Liver (tissue), 7 donors: ENCODE measurements at regions not wholly inside any gene's neighbourhood (a gene's known extent, or its start where the extent isn't known, plus 50 kb on each side); places are given as distances from the start of the nearest gene placed in this dataset.

Experiments
- DNase-seq: peaks from one replicate; pipeline ENCODE4 v3.0.0-alpha.2; 2017; ENCODE audit warnings: low spot score
- H3K27ac ChIP-seq, 2 donors: one replicate each; pipeline ENCODE4 v1.7.0; 2013; ENCODE audit warnings: inconsistent platforms in 2 of 2, low read length in 2 of 2, control low read depth in 1 of 2, low read depth in 1 of 2, mild to moderate bottlenecking in 1 of 2
- H3K27me3 ChIP-seq, 4 donors: one replicate each; pipeline versions ENCODE4 v1.6.1 to v1.7.0; 2013; ENCODE audit warnings: low read length in 3 of 4, inconsistent platforms in 1 of 4, mild to moderate bottlenecking in 1 of 4, moderate library complexity in 1 of 4; ENCODE audit not compliant: control insufficient read depth in 4 of 4, insufficient read depth in 4 of 4
- H3K36me3 ChIP-seq, 4 donors: one replicate each; pipeline versions ENCODE4 v1.6.1 to v1.7.0; 2013; ENCODE audit warnings: low read length in 3 of 4, mild to moderate bottlenecking in 3 of 4, low read depth in 1 of 4, moderate library complexity in 1 of 4; ENCODE audit not compliant: control insufficient read depth in 4 of 4, insufficient read depth in 3 of 4
- H3K4me1 ChIP-seq, 4 donors: one replicate each; pipeline versions ENCODE4 v1.6.1 to v1.7.0; 2013; ENCODE audit warnings: low read length in 3 of 4, mild to moderate bottlenecking in 3 of 4, moderate library complexity in 1 of 4; ENCODE audit not compliant: control insufficient read depth in 4 of 4, insufficient read depth in 4 of 4
- H3K4me3 ChIP-seq, 3 donors: one replicate each; pipeline versions ENCODE4 v1.6.1 to v1.7.0; 2013; ENCODE audit warnings: low read length in 3 of 3, control low read depth in 1 of 3, low read depth in 1 of 3, mild to moderate bottlenecking in 1 of 3
- H3K9ac ChIP-seq, 2 donors: one replicate each; pipeline ENCODE4 v1.7.0; 2013; ENCODE audit warnings: low read length in 2 of 2, mild to moderate bottlenecking in 2 of 2, moderate library complexity in 2 of 2, control low read depth in 1 of 2, low read depth in 1 of 2
- H3K9me3 ChIP-seq, 4 donors: one replicate each; pipeline versions ENCODE4 v1.6.1 to v1.7.0; 2013; ENCODE audit warnings: low read length in 3 of 4; ENCODE audit not compliant: control insufficient read depth in 4 of 4
- FOXA1 ChIP-seq: IDR thresholded peaks from 2 replicates; pipeline ENCODE4 v1.6.1; 2016; ENCODE audit warnings: antibody characterized with exemption
- FOXA2 ChIP-seq: IDR thresholded peaks from 2 replicates; pipeline ENCODE4 v1.6.1; 2016; ENCODE audit warnings: antibody characterized with exemption
- GABPA ChIP-seq, 2 donors: IDR thresholded peaks in 1 of 2; conservative IDR thresholded peaks in 1 of 2; 2 replicates each; pipeline ENCODE4 v1.6.1; 2016; ENCODE audit warnings: antibody characterized with exemption in 2 of 2, mild to moderate bottlenecking in 1 of 2, moderate library complexity in 1 of 2
- JUND ChIP-seq, 2 donors: IDR thresholded peaks; 2 replicates each; pipeline ENCODE4 v1.6.1; 2016; ENCODE audit warnings: antibody characterized with exemption in 2 of 2
- RAD21 ChIP-seq, 2 donors: IDR thresholded peaks; 2 replicates each; pipeline ENCODE4 v1.6.1; 2016; ENCODE audit warnings: antibody characterized with exemption in 2 of 2, mild to moderate bottlenecking in 2 of 2
- RXRA ChIP-seq, 2 donors: IDR thresholded peaks; 2 replicates each; pipeline ENCODE4 v1.6.1; 2017 to 2018; ENCODE audit warnings: antibody characterized with exemption in 2 of 2, mild to moderate bottlenecking in 1 of 2
- SP1 ChIP-seq: IDR thresholded peaks from 2 replicates; pipeline ENCODE4 v1.6.1; 2018; ENCODE audit warnings: antibody characterized with exemption, mild to moderate bottlenecking
- TAF1 ChIP-seq: conservative IDR thresholded peaks from 2 replicates; pipeline ENCODE4 v1.6.1; 2016; ENCODE audit warnings: antibody characterized with exemption, mild to moderate bottlenecking
- YY1 ChIP-seq: IDR thresholded peaks from 2 replicates; pipeline ENCODE4 v1.6.1; 2016; ENCODE audit warnings: antibody characterized with exemption, mild to moderate bottlenecking
- WGBS: extraction: QIAGEN DNeasy Blood & Tissue Kit; methylation state at CpG from one replicate; pipeline ENCODE4 v1.1.7; 2013; 5-methylcytosine and 5-hydroxymethylcytosine counted together
- TF ChIP-seq, protein P1 (sequence below): IDR thresholded peaks from 2 replicates; pipeline ENCODE4 v1.6.1; 2016; ENCODE audit warnings: antibody characterized with exemption
- TF ChIP-seq, protein P2 (sequence below): IDR thresholded peaks from 2 replicates; pipeline ENCODE4 v1.6.1; 2016; ENCODE audit warnings: antibody characterized with exemption
- TF ChIP-seq, protein P3 (sequence below): IDR thresholded peaks from 2 replicates; pipeline ENCODE4 v1.6.1; 2016; ENCODE audit warnings: antibody characterized with exemption
- TF ChIP-seq, protein P4 (sequence below): IDR thresholded peaks from 2 replicates; pipeline ENCODE4 v1.6.1; 2016; ENCODE audit warnings: antibody characterized with exemption, mild to moderate bottlenecking
- donor health status: healthy.
- donor health status: healthy.
- donor health status: healthy.
- donor health status: healthy.

DNA sequence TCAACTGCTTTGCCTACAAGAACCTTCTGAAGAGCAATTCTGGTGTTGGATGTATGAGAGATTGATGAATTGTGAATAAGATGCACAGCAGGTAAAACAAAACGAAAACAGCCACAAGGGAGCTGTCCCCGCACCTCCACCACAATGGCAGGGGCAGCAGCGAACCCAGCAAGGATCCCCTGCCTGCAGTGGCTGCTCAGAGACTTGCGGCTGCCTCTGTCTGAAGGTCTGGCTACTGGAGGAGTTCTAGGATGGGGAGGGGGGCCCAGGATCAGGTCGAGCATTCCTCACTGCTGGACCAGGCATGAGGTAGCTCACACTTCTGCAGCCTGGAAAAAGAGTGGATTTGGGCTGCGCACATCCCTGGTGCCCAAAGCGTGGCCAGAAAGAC lies 523.5 kb downstream of the CDH26 start:
- no peak overlapping the region for H3K27ac ChIP-seq
- H3K27me3 ChIP-seq, result peaks cover 0 to 5% (median under 1%) of the 10 kb centered on the region in 4 donors
- no peaks in the 10 kb centered on the region for H3K4me1 ChIP-seq
- WGBS, result 52% methylated on average over 7 of the region's 7 CpGs
- DNase-seq, result no peak
- no peak for TF ChIP-seq FOXA2
- no peak for TF ChIP-seq RXRA (IDR thresholded peaks at IDR 0.05)
- TF ChIP-seq FOXA1, result no peak
- TF ChIP-seq, protein P1, sequence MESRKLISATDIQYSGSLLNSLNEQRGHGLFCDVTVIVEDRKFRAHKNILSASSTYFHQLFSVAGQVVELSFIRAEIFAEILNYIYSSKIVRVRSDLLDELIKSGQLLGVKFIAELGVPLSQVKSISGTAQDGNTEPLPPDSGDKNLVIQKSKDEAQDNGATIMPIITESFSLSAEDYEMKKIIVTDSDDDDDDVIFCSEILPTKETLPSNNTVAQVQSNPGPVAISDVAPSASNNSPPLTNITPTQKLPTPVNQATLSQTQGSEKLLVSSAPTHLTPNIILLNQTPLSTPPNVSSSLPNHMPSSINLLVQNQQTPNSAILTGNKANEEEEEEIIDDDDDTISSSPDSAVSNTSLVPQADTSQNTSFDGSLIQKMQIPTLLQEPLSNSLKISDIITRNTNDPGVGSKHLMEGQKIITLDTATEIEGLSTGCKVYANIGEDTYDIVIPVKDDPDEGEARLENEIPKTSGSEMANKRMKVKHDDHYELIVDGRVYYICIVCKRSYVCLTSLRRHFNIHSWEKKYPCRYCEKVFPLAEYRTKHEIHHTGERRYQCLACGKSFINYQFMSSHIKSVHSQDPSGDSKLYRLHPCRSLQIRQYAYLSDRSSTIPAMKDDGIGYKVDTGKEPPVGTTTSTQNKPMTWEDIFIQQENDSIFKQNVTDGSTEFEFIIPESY, result no peak
- TF ChIP-seq, protein P2, sequence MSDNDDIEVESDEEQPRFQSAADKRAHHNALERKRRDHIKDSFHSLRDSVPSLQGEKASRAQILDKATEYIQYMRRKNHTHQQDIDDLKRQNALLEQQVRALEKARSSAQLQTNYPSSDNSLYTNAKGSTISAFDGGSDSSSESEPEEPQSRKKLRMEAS, result no peak
- TF ChIP-seq YY1, result no peak
- TF ChIP-seq, protein P3, sequence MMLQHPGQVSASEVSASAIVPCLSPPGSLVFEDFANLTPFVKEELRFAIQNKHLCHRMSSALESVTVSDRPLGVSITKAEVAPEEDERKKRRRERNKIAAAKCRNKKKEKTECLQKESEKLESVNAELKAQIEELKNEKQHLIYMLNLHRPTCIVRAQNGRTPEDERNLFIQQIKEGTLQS, result no peak
- H3K4me3 ChIP-seq, result no peak overlapping the region
- H3K36me3 ChIP-seq, result no peaks in the 10 kb centered on the region
- no peak overlapping the region for H3K9ac ChIP-seq
- no peaks in the 10 kb centered on the region for H3K9me3 ChIP-seq

DNA sequence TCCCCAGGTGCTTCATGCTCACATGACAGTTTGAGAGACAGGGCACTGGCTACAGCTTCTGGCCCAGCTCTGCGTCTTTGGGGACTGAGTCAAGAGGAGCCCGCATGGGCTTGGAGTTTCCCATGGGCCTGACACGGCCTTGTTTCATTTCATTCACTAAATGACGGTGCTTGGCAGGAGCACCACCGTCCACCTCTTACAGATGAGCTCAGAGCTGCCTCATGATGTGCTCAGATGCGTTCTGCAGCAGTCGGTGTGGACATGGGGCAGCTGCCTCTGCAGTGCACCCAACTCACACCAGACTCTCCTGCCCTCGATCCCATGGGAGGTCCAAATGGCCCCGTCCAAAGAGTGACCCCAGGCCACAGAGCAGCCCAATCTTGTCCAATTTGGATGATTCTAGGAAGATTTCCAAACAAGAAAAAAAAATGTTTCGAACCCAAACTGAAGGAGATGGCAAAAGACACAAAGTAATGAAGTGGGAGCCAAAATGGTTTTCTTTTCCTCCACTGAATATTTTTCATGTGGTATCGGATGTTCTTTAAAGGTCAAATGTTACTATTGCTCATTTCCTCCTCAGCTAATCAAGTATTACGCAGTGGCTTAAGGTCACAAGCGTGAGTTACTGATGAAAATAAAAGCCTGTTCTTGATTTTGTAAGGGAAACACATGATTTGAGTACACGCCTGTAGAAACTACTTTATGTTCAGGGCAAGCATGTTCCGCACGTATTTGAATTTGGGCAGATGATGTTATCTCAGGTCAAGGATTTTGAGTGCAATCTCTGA lies 524.2 kb downstream of the CDH26 start:
- no peak for DNase-seq
- H3K27ac ChIP-seq, result no peak overlapping the region

More for the DNA sequence above, 524.2 kb downstream of the CDH26 start:
- peaks cover 0 to 5% (median 0%) of the 10 kb centered on the region in 4 donors for H3K27me3 ChIP-seq
- H3K9me3 ChIP-seq, result no peaks in the 10 kb centered on the region
- H3K36me3 ChIP-seq, result no peaks in the 10 kb centered on the region
- WGBS, result 67% methylated on average over 16 of the region's 16 CpGs
- no peak overlapping the region for H3K4me3 ChIP-seq
- H3K4me1 ChIP-seq, result no peaks in the 10 kb centered on the region
- TF ChIP-seq GABPA (IDR thresholded peaks at IDR 0.05 in 1 of 2, conservative IDR thresholded peaks at IDR 0.05 in 1 of 2), result no peak
- TF ChIP-seq TAF1, result no peak
- TF ChIP-seq, protein P3, result no peak
- TF ChIP-seq, protein P4, sequence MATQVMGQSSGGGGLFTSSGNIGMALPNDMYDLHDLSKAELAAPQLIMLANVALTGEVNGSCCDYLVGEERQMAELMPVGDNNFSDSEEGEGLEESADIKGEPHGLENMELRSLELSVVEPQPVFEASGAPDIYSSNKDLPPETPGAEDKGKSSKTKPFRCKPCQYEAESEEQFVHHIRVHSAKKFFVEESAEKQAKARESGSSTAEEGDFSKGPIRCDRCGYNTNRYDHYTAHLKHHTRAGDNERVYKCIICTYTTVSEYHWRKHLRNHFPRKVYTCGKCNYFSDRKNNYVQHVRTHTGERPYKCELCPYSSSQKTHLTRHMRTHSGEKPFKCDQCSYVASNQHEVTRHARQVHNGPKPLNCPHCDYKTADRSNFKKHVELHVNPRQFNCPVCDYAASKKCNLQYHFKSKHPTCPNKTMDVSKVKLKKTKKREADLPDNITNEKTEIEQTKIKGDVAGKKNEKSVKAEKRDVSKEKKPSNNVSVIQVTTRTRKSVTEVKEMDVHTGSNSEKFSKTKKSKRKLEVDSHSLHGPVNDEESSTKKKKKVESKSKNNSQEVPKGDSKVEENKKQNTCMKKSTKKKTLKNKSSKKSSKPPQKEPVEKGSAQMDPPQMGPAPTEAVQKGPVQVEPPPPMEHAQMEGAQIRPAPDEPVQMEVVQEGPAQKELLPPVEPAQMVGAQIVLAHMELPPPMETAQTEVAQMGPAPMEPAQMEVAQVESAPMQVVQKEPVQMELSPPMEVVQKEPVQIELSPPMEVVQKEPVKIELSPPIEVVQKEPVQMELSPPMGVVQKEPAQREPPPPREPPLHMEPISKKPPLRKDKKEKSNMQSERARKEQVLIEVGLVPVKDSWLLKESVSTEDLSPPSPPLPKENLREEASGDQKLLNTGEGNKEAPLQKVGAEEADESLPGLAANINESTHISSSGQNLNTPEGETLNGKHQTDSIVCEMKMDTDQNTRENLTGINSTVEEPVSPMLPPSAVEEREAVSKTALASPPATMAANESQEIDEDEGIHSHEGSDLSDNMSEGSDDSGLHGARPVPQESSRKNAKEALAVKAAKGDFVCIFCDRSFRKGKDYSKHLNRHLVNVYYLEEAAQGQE, result no peak
- TF ChIP-seq FOXA2, result no peak
- TF ChIP-seq JUND (IDR thresholded peaks at IDR 0.05), result no peak
- TF ChIP-seq YY1, result no peak
- TF ChIP-seq RAD21 (IDR thresholded peaks at IDR 0.05), result no peak
- TF ChIP-seq, protein P2, result no peak
- TF ChIP-seq, protein P1, result no peak
- no peak for TF ChIP-seq SP1
- no peak overlapping the region for H3K9ac ChIP-seq
